ENCODE measurements at regions not wholly inside any gene's neighbourhood (a gene's known extent, or its start where the extent isn't known, plus 50 kb on each side); places are given as distances from the start of the nearest gene placed in this dataset.

DNA sequence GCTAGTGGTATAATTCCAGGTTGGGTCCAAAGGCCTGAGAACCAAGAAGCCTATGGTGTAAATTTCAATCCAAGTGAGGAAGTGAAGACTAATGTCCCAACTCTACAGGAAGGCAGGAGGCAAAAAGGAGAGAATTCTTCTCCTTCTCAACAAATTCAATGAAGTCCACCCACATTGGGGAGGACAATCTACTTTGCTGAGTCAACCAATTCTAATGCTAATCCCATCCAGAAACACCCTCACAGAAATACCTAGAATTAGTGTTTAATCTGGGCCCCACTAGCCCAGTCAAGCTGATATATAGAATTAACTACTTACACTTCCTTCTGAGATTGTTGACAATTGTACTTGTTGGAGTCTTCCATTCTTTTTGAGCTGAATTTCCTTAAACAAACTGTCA is 413.2 kb upstream of the PHF14 start:
- TF ChIP-seq, protein P1, sequence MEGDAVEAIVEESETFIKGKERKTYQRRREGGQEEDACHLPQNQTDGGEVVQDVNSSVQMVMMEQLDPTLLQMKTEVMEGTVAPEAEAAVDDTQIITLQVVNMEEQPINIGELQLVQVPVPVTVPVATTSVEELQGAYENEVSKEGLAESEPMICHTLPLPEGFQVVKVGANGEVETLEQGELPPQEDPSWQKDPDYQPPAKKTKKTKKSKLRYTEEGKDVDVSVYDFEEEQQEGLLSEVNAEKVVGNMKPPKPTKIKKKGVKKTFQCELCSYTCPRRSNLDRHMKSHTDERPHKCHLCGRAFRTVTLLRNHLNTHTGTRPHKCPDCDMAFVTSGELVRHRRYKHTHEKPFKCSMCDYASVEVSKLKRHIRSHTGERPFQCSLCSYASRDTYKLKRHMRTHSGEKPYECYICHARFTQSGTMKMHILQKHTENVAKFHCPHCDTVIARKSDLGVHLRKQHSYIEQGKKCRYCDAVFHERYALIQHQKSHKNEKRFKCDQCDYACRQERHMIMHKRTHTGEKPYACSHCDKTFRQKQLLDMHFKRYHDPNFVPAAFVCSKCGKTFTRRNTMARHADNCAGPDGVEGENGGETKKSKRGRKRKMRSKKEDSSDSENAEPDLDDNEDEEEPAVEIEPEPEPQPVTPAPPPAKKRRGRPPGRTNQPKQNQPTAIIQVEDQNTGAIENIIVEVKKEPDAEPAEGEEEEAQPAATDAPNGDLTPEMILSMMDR (conservative IDR thresholded peaks at IDR 0.05; ENCODE audit: low read depth, low read length): no peak
- TF ChIP-seq EZH2 (IDR thresholded peaks at IDR 0.05; ENCODE audit: borderline replicate concordance, low read depth, low read length, poor library complexity, severe bottlenecking): no peak
